OCI-LY1 (cell line): ENCODE measurements at regions not wholly inside any gene's neighbourhood (a gene's known extent, or its start where the extent isn't known, plus 50 kb on each side); places are given as distances from the start of the nearest gene placed in this dataset.
"Not testable (repeated sequence)": the region's sequence is repeated elsewhere in the genome, so short reads cannot be mapped to it uniquely, and the experiment has no call there.

Experiments
- EZH2 ChIP-seq: fragments of 200-600 bp; sonication (generic), shearing (Covaris generic); IDR thresholded peaks from 2 replicates; pipeline ENCODE4 v1.8.0; 2017; ENCODE audit warnings: borderline replicate concordance, mixed run types, mild to moderate bottlenecking, antibody characterized with exemption, low read length, moderate library complexity, mixed read lengths
- TF ChIP-seq, protein P1 (sequence below): fragments of 200-600 bp; sonication (generic), shearing (Covaris generic); IDR thresholded peaks from 2 replicates; pipeline ENCODE4 v1.5.1; 2017; ENCODE audit warnings: mild to moderate bottlenecking, antibody characterized with exemption, low read length, moderate library complexity, mixed read lengths

DNA sequence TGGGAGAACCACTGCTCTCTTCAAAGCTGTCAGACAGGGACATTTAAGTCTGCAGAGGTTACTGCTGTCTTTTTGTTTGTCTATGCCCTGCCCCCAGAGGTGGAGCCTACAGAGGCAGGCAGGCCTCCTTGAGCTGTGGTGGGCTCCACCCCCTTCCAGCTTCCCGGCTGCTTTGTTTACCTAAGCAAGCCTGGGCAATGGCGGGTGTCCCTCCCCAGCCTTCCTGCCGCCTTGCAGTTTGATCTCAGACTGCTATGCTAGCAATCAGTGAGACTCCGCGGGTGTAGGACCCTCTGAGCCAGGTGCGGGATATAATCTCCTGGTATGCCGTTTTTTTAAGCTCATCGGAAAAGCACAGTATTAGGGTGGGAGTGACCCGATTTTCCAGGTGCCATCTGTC lies 141.0 kb downstream of the PLPPR4 start:
- TF ChIP-seq, protein P1, sequence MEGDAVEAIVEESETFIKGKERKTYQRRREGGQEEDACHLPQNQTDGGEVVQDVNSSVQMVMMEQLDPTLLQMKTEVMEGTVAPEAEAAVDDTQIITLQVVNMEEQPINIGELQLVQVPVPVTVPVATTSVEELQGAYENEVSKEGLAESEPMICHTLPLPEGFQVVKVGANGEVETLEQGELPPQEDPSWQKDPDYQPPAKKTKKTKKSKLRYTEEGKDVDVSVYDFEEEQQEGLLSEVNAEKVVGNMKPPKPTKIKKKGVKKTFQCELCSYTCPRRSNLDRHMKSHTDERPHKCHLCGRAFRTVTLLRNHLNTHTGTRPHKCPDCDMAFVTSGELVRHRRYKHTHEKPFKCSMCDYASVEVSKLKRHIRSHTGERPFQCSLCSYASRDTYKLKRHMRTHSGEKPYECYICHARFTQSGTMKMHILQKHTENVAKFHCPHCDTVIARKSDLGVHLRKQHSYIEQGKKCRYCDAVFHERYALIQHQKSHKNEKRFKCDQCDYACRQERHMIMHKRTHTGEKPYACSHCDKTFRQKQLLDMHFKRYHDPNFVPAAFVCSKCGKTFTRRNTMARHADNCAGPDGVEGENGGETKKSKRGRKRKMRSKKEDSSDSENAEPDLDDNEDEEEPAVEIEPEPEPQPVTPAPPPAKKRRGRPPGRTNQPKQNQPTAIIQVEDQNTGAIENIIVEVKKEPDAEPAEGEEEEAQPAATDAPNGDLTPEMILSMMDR, result not testable (repeated sequence)
- not testable (repeated sequence) for TF ChIP-seq EZH2
